GF-D8 (cell line): ENCODE measurements at regions not wholly inside any gene's neighbourhood (a gene's known extent, or its start where the extent isn't known, plus 50 kb on each side); places are given as distances from the start of the nearest gene placed in this dataset.
A peak's percentile ranks its signal among the peaks of the same experiment; 100 is the strongest.

Experiments
- DNase-seq: peaks from one replicate; lab custom pipeline; 2025; lab: John Stamatoyannopoulos, UW

DNA sequence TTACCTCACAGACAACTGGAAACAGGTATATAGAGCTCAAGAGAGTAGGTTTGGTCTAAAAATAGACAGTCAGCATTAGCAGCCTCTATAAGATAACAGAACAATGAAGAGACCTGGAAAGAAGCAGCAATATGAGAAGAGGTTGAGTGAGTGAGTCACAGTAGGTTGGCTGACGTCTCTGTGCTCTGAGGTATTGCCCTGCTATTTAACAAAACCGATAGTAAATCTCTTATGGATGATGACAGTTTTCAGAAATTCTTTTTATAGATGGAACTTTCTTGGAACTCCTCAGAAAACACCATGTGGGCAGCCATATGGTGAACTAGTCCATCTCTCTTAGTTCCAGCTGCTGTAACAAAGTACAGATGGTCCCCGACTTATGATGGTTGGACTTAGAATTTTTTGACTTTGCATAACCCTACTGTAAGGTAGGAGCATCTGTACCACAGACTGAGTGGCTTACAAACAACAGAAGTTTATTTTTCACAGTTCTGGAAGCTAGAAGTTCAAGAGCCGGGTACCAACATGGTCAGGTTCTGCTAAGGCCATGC lies 123.5 kb downstream of the MBD2 start:
- no peak for DNase-seq

DNA sequence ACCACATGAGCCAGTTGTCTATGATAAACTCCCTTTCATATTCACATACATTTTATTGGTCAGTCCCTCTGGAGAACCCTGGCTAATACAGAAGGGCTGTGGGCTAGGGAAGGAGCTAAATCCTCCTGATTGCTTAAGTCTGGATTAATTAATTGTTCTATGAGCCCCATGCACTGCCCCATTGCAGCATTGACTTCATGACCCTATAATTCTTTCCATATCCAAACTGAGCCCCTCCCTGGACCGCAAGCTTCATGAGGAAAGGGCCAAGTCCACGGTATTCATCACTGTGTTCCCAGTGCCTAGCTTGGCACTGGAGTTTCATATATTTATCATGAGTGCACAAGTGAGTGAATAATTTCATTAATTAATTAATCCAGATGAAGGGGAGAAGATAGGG lies 124.0 kb downstream of the MBD2 start:
- DNase-seq: no peak

DNA sequence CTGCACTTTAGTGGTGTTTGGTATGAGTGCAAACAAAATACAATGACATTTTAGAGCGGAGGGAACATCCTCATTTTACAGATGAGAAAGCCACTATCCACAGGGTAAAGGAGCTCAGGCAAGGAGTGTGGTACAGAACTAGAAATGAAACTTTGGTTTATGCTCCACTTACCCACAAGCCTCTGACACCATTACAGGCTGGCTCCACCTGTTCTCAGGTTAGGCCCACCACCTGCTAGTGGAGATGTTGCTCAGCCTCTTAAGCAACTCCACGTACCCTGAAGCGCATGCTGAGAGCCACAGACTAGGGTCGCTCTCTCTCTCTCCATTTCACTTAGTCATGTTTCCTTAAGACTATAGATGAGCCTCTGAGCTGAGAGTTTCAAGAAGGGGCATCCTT lies 130.0 kb downstream of the MBD2 start:
- no peak for DNase-seq

DNA sequence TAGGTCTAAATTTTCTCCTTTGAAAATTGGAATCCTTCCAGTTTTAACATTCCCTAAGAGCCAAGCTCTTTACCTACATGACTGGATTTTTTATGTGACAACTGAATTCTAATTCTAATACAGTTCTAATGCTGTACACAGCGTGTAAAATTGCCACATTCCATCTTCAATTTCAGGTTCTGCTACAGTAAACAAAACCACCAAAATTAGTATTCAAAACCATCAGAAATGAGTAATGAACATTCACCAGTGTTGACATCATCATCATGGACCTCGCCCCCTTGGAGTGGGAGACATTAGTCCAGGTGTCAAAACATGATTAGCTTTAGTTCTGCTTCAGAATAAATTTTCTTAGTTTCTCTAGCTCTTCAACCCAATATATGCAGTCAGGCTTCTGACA lies 133.6 kb downstream of the MBD2 start:
- DNase-seq: no peak

DNA sequence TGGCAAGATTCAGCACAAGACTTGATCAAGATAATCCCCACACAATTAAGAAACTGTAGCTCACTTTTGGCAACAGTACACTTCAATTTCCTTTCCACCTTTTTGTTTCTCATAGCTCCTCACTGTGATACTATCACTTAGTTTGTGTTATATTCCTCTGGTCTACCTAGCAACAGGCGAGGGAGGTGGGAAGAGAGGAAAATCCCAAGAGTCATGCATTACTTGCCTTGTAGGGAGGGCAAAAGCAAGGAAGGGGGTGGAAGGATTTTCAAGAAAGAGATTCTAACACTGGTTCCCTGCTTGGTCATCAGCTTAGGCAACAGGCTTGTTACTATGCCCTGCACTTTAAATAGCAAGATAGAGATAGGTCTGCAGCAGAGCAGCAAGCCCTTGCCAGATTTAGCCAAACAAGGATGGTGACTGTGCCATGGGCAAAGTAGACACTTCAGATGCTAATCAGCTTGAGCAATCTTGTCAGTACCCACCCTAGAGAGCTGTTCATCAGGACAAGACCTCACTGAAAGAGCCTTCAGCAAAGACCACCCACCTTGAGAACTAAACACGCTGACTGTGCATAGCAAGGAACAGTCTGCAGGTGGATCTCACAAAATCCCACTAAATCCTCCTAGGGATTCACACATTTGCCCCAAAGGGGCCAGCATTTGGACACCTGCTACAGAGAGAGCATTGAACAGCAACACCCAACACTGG lies 134.6 kb downstream of the MBD2 start:
- DNase-seq: peak; percentile 11

DNA sequence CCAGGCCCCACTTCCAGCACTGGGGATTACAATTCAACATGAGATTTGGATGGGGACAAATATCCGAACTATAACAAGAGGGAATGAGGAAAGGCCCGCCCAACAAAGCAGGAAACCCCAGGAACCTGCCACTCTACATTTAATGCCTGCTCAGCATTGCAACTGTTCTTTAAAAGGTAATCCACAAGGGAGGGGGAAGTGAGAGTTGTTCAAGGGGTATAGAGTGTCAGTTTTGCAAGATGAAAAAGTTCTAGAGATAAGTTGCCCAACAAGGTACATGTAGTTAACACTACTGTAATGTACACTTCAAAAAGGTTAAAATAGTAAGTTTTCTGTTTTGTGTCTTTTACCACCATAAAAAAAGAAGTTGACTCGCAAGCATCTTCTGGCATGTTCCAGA lies 137.6 kb downstream of the MBD2 start:
- DNase-seq: peak; percentile 38

DNA sequence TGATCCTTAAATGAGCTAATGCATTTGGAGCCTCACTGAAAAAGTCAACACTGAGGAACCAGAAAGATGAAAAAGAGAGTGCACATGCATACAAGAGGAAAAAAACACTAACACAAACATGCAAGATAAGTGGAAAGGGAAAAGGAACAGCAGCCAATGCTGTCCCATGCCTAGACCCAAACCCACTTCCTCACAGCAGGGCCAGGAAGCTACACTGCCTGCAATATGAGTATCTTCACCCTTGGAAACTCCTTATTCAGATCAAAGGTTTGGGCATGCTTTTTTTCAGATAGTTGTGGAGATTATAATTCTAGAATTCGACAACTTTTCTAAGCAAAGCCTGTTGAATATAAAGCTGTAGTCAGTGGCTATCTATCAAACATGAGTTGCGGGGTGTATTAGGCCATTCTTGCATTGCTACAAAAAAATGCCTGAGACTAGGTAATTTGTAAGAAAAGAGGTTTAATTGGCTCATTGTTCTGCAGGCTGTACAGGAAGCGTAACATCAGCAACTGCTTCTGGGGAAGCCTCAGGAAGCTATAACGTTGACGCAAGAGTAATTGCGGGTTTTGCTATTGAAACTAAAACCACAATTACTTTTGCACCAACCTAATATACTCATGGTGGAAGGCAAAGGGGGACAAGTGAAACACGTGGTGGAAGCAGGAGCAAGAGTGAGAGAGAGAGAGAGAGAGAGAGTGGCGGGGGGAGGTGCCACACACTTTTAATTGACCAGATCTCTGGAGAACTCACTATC lies 138.2 kb downstream of the MBD2 start:
- DNase-seq: peak; percentile 97

DNA sequence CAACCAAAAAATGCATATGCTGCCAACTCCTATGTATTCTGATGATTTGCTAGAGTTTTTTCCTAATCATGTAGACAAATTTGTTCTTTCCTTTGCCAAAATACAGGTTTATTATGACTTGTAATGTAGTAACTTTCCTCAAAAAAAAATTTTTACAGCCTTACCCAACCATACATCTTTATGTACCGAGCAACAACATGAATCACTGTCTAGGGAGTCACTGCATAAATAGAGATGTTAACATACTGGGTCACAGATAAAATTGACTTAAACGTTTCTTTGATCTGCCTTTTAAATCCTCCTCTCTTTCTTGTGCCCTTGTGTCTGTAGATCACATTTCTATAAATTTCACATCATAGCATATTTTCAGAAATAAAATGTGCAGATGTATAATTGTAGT lies 143.6 kb downstream of the MBD2 start:
- no peak for DNase-seq

DNA sequence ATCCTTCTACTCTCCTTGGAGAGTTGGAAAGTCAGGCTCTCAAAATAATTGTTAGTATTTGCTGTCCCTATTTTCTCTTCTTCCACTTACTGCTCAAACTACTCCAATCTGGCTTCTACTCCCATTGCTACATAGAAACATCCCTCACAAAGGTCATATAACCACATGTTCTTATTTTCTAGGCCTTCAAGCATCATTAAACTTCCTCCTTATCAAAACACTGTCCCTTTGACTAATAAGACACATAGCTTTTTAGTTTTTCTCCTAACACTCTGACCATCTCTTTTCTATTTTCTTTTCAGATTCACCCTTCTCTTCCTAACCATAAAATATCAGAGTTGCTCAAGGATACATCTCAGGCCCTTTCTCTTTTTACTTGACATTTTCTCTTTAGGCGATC lies 148.3 kb downstream of the MBD2 start:
- no peak for DNase-seq

DNA sequence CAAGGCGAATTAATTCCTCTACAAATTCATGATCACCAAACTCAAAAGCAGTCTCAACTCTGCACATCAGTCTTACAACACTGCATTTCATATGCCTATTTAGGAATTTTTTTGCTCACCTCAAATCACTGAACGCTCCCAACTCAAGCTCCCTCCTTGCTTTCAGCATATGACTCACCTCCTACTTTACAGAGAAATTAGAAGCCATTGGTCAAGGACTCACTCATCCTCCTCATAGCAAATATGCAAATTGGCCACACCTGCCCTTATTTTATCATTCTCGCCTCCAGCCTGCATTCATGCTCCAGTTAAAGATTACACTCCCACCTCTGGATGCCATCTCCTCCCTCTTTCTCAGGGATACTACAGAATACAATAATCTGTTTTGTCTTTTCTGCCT lies 148.8 kb downstream of the MBD2 start:
- DNase-seq: no peak

DNA sequence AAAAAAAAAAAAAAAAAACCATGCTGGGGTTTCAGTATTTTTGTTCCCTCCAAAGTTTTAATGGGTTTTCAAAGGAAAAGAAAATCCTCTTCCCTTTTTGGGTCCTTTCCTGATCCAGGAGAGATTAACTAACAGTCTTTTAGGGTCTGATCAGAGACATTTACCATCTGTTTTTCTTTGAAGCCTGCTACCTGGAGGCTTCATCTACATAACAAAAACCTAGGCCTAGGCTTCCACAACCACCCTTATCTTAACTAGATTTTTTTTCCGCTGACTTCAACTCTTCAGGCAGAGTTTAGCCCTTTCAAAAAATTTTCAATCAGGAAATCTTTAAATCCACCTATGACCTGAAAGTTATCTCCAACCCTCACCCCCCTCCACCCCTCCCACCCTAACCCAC lies 154.7 kb downstream of the MBD2 start:
- no peak for DNase-seq

DNA sequence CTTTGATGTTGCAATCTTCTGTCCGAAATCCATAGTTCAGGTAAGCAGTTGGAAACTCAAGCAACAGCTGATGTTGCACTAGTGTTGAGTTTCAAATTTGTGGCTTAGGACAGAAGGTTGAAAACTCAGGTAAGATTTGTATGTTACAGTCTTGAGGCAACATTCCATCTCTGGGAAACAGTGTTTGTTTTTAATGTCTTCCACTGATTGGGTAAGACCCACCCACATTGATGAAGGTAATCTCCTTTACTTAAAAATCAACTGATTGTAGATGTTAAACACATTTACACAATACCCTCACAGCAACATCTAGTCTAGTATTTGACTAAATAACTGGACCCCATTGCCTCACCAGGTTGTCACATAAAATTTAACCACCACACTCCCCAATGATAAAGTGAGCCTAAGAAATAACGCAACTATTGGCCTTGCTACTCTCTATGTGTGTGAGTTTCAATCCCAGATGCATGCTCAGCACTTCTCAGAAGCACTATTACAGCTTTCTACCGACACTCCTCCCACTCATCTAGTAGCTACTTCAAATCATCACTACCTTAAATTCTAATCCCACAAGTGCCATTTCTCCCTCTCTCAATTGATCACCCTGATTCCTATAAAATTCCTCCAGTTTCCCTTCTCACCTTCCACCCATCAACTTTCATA lies 164.0 kb downstream of the MBD2 start:
- no peak for DNase-seq

DNA sequence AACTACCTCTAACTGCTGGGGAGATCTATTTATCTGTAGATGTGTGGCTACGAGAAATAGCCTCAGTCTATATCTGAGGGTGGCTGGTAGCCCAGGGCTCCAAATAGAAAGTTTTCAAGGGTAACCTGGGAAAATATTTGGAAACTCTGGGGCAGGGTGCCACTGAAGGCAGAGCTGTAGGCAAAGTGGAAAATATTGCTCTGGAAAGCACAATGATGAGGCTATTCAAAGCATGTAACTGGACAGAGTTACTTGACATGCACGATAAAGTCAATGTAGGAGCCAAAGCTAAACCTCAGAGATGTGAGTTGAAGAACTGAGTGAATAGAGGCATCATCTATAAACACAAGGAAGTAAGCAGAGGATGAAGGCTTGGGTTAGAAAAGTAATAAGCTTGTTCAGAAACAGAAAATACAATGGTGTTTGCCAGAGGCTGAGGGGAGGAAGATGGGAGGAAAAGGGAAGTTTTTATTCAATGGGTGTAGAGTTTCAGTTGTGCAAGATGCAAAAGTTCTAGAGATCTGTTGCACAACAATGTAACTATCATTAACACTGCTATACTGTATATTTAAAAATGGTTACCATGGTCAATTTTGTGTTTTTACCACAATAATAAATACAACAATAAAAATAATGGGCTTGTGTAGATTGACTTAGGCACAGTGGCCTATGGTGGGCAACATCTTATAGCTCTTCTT lies 171.6 kb downstream of the MBD2 start:
- peak; percentile 50 for DNase-seq

DNA sequence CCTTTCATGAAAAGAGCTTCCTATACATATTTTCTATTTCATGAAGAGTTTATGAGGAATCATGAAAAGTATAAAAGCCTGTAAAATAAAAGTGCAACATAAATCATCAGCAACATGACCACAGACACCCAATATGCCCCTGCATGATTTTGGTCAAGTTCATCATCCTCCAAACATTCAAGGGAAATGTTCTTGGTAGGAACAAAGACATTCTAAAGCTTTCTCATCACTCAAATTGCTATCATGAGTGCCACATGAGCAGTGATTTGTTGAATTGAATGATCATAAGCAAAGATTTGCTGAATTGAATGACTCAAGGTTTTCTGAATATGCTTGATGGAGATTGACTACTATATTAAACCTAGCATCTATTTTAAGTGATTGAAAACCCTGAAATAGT lies 172.2 kb downstream of the MBD2 start:
- no peak for DNase-seq

DNA sequence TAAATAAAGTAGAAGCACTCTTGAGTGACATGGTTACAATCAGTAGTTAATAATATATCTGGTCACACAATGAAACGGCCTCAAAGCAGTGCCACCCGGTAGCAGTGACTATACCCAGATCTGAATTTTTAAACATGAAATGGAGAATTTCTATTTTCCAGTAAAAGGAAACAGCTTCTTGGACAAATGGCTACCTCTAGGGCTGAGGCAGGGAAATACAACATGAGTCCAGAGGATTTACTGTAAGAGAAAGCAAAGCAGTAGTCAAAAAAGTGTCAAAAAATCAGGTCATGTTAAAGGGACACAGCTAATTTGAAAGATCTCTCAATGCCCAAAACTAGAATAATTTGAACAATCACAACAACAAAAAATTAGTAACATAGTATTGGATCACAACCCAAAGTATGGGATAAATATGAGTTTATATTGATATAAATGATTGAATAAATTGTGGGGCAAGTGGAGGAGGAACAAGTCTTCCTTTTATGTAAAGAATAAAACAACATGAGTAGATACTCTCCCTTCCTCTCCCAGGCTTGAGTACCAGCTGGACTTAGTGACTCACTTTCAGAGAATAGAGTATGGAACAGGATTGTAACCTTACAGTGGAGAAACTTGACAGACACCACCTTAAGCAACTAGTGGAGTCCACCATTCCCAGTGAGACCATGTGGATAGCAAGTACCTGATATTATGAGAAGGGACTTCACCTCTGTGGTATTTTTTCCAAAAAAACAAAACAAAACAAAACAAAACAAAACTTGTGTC lies 180.8 kb downstream of the MBD2 start:
- DNase-seq: no peak

DNA sequence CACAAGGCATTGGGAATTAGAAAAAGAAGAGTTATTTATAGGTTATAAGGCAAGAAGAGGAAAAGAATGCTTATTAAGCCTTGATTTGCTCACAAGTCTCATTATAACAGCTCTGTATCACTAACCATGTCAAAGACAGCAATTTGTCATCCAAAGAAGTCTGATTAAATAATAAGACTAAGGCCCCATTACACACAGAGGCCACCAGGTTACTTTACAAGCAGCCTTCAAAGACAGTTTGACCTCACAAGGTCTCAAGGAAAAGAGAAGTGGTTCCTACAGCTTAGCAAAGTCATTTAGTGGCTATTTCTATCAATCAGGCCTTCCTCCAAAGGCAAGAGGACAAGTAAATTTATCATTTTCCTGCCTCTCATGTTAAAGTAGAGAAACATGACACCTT lies 188.5 kb downstream of the MBD2 start:
- DNase-seq: no peak

DNA sequence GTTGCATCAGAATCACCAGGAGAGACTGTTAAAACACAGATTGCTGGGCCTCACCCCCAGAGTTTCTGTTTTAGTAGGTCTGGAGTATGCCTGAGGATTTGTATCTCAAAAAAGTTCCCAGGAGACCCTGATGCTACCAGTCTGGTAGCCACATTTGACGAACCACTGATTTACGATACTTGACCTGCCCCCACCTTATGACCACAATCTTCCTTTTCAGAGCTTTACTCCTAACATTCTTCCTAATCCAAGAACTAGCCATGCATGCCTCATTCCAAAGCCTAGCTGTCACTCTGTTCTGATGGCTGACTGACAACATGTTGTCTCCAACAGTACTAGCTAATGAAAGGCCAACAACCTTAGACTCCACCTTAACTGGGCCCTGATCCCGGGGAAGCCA lies 191.4 kb downstream of the MBD2 start:
- DNase-seq: no peak

DNA sequence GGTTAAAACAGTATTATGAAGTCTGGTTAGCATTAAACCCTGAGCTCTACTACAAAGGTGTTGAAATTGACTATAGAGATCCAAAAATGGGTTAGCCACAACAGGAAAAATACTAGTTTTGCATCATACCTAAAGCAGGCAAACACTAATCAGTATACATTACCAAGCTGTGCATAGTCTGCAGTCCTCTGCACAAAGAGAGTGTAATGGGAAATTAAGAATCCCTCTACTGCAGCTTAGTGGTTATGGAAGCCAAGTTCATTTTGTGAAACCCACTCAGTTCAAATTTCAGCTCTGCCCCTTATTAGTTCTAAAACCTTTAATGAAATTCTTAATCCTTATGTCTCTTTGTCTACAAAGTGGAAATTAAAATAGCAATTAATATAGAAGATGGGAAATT lies 192.1 kb downstream of the MBD2 start:
- no peak for DNase-seq

DNA sequence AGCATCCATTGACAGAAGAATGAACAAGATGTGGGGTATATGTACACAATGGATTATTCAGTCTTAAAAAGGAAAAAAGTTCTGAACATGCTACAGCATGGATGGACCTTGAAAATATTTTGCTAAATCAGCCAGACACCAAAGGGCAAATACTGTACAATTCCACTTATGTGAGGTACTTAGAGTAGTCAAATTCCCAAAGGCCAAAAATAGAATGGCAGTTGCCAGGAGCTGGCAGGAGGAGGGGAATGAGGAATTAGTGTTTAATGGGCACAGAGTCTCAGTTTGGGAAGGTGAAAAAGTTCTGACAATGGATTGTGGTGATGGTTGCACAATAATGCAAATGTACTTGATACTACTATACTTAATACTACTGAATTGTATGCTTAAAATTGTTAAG lies 193.2 kb downstream of the MBD2 start:
- DNase-seq: no peak

DNA sequence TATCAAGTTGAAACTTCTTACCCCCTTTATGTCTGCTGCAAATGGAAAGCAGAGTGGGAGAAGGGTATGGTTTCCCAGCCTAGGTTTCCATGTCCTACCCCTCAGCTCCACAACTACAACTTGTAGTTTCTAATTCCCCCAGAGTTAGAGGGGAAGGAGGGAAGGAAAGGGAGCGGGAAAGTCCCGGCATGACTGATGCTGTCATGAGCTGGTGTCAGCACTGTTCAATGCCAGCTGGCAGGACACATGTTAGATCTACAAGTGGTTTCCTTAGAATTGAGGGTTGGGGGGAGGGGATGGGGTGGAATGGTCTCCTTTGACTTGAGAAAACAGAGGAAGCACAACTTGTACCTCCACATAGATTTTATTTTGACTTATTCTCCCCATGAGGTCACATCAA lies 194.0 kb downstream of the MBD2 start:
- DNase-seq: no peak

DNA sequence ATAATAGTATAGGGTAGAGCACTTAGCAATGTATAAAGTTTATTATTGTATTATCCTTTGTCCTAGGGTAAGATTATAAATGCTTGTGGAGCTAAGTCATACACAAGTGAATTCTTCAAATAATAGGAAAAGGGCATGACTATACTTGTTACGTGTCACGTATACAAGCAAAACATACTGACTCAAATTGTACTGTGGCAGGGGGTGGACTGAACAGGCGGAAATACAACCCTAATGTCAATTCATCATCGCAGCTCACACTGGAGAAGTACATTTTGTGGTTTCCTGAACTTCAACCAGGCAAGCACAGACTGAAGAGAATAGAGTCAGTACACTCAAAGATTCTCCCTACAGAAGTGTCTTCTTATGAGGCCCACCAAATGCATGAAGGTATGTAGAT lies 201.0 kb downstream of the MBD2 start:
- DNase-seq: no peak

DNA sequence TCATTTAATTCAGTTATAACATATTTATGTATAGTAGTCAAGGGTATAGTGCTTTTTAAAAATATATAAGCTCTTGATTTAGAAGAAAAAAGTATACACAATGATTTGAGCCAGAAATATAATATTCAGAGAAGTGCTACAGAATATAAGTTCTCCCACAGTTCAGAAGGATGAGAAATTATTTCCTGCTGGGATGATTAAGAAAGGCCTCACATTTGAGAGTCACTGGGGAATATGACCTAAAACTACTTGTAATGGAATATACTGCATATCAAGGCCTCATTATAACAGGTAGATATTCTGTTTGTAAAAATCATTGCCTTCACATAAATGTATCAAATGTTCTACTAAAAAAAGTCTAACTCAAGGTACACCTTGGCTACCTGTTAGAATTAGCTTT lies 203.5 kb downstream of the MBD2 start:
- DNase-seq: no peak
